Transverse colon (tissue), 3 donors: ENCODE measurements at regions not wholly inside any gene's neighbourhood (a gene's known extent, or its start where the extent isn't known, plus 50 kb on each side); places are given as distances from the start of the nearest gene placed in this dataset.

ENCODE experiments used
- EP300 ChIP-seq: sonication (generic); formaldehyde crosslinking; IDR thresholded peaks from one replicate; pipeline ENCODE4 v1.6.1; 2017; ENCODE audit warnings: antibody characterized with exemption, low read depth
- POLR2A ChIP-seq: fragments of 450-650 bp; IDR thresholded peaks from one replicate; pipeline ENCODE4 v1.6.1; 2016; ENCODE audit warnings: antibody characterized with exemption, mild to moderate bottlenecking, moderate library complexity
- TF ChIP-seq, protein P1 (sequence below), 5 experiments: fragments of 200-600 bp in 3 of 5; fragments of 450-650 bp in 2 of 5; sonication (generic) in 3 of 5; IDR thresholded peaks; 1 replicate in 2 of 5; 2 replicates in 3 of 5; pipeline ENCODE4 v1.5.1; 2016 to 2017; ENCODE audit warnings: antibody characterized with exemption in 5 of 5, inconsistent platforms in 3 of 5, mild to moderate bottlenecking in 2 of 5, moderate library complexity in 1 of 5

DNA sequence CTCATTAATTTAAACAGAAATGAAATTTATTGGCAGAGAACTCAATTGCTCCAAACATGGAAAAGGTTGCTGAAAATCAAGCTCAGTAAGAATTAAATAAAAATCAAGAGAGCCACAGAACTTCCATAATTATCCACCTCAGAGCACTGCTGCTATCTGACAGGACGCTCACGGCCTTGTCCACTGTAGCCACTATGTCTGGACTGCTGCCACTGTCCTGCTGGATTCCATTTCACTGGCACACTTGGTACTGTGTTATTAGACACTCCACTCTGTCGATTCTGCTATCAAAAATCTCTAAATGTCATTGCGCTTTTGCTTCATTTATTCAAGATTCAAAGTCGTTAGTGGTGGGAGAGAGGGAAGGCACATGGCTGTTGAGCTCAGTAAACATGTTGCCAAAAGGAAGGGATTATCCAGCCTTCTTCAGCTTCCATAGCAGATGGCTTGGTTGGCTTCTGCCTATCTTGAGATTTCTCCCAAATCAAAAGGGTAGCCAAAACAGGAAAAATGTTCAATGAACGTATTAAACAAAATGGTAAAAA is 815.0 kb downstream of the CDH18 start:
- no peak for TF ChIP-seq POLR2A
- TF ChIP-seq, protein P1, sequence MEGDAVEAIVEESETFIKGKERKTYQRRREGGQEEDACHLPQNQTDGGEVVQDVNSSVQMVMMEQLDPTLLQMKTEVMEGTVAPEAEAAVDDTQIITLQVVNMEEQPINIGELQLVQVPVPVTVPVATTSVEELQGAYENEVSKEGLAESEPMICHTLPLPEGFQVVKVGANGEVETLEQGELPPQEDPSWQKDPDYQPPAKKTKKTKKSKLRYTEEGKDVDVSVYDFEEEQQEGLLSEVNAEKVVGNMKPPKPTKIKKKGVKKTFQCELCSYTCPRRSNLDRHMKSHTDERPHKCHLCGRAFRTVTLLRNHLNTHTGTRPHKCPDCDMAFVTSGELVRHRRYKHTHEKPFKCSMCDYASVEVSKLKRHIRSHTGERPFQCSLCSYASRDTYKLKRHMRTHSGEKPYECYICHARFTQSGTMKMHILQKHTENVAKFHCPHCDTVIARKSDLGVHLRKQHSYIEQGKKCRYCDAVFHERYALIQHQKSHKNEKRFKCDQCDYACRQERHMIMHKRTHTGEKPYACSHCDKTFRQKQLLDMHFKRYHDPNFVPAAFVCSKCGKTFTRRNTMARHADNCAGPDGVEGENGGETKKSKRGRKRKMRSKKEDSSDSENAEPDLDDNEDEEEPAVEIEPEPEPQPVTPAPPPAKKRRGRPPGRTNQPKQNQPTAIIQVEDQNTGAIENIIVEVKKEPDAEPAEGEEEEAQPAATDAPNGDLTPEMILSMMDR (IDR thresholded peaks at IDR 0.05) = no peak
- TF ChIP-seq EP300 = no peak
